CD1c-positive myeloid dendritic cell (primary cell): ENCODE measurements at regions not wholly inside any gene's neighbourhood (a gene's known extent, or its start where the extent isn't known, plus 50 kb on each side); places are given as distances from the start of the nearest gene placed in this dataset.

Source experiments
- DNase-seq: peaks from one replicate; pipeline ENCODE4 v3.0.0-alpha.2; 2016; ENCODE audit errors: extremely low spot score

DNA sequence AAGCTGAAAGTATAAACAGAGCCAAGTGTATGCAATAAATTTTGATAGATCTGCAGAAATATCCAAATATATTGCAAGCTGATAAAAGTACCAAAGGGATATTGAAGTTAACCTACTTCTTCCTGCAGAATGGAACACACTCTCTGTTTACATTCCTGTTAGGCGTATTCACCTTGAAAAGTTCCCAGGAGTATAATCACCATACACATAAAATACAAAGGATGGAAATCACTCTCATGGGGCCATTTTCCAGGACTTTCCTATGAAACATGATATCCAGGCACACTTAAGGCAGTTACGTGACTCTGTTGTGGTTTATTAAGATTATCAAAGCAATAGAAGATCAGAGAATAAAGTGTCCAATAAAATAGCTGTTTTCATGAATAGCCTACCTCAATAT lies 1142.3 kb downstream of the NLGN4X start:
- DNase-seq = no peak

- no peak for DNase-seq
Observed at GRCh38 chrX:5084279-5084678, 1144.4 kb downstream of the NLGN4X start.

GRCh38 chrX:5082705-5083104 lies 1146.0 kb downstream of the NLGN4X start:
- no peak for DNase-seq

GRCh38 chrX:5080791-5081190 lies 1147.9 kb downstream of the NLGN4X start:
- DNase-seq = peak; percentile 1

DNA sequence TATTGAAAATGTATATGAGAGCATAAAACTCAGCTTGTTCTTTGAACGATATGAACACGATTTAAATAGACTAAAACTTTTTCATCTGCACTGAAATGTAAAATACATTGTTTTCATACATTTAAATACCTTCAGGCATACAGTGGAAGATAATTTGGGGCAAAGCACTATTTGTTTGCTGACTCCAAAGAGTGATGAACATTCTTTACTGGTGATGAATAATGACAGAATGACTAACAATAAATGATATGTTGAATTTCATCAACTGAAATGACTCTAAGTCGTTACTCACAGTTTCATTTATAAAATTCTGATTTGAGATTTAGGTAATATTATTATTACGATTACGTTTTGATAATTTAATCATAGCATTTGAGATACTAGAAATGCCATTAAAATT lies 1160.1 kb downstream of the NLGN4X start:
- no peak for DNase-seq

DNA sequence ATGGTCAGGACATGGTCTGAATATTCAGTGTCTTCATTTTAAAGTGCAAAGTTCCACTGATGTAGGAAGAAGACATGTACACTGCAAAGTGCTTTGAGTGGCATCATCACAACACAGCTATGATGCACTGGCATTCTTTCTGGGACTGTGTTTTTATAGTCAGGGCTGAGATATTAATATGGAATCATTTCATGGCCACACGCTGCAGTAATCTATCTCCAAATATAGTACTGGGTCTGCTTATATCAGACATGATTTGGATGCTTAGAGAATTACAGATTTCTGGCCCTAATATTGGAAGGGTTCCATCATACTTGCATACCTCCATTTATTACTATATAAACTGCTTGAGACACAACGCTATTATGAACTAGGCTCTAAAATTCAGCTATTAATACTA lies 1170.9 kb downstream of the NLGN4X start:
- DNase-seq = no peak

- DNase-seq = no peak
Observed at GRCh38 chrX:5054852-5055251, 1173.8 kb downstream of the NLGN4X start.

- DNase-seq = peak; percentile 61
Observed at GRCh38 chrX:5051831-5052491, 1176.7 kb downstream of the NLGN4X start.

DNA sequence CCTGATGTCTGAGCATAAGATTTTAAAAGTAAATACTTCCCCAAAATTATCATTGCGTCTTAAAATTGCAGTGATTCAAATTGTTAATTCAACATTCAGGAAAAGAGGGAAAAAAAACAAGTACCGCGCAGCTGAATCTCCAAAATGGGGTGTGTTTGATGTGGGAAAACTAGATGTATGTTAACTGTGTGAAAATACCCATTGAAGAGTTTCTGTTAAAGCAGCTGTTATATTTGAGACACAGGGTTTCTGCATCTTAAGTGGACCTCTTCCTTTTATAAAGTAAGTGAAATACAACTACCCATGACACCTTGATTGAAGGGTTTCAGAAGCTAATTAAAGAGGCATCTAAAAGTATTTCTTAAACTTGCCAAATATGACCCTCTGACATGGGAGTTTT lies 1186.1 kb downstream of the NLGN4X start:
- no peak for DNase-seq

DNA sequence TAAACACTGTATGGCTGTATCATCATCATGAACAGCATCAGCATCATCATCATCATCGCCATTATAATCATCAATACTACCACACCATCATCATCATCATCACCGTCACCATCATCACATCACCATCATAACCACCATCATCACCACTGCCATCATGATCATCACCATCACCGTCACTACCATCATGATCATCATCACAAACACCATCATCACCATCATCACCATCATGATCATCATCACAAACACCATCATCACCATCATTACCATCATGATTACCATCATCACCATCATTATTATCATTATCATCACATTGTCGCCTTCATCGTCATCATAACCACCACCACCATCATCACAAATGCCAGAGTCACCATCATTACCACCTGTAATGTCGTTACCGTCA lies 1196.9 kb downstream of the NLGN4X start:
- no peak for DNase-seq

GRCh38 chrX:5015451-5015850 lies 1213.2 kb downstream of the NLGN4X start:
- no peak for DNase-seq

GRCh38 chrX:4994855-4995254 lies 1233.8 kb downstream of the NLGN4X start:
- DNase-seq = no peak

- no peak for DNase-seq
Observed at GRCh38 chrX:4978613-4979012, 1250.1 kb downstream of the NLGN4X start.

- no peak for DNase-seq
Observed at GRCh38 chrX:4971646-4972045, 1257.0 kb downstream of the NLGN4X start.

- no peak for DNase-seq
Observed at GRCh38 chrX:4964112-4964511, 1250.7 kb upstream of the PRKX start.

- no peak for DNase-seq
Observed at GRCh38 chrX:4963432-4963831, 1250.0 kb upstream of the PRKX start.

DNA sequence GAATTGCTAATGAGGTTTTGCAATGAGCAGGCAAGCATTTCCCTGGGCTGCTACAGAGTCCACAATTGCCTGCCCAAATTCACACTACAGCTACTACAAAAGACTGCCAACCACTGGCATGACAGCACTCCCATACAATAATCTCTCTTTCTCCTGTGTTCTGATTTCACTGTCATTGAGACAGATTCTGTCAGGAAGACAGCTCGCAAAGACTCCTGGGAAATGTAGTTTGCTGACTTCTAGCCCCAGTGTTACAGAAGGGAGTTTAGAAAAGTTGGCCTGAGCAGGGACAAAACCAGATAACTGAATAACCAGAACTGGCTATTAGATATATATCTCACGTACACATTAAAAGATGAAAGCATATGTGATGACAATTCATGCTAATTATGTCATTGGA lies 1231.3 kb upstream of the PRKX start:
- DNase-seq = no peak

DNA sequence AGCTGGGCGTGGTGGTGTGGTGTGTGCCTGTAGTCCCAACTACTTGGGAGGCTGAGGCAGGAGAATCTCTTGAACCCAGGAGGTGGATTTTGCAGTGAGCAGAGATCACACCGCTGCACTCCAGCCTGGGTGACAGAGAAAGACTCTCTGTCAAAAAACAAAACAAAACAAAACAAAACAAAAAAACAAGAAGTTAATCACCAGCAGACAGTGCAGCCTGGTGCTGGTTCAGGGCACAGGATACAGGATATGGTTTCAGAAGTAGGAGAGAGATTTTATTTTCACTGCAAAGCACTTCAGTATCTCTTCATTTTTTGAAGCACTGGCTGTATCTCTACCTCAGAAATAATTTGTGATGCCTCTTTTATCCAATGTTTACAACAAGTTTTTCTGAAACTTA lies 1222.9 kb upstream of the PRKX start:
- peak; percentile 2 for DNase-seq

- peak; percentile 77 for DNase-seq
Observed at GRCh38 chrX:4935846-4936245, 1222.4 kb upstream of the PRKX start.

DNA sequence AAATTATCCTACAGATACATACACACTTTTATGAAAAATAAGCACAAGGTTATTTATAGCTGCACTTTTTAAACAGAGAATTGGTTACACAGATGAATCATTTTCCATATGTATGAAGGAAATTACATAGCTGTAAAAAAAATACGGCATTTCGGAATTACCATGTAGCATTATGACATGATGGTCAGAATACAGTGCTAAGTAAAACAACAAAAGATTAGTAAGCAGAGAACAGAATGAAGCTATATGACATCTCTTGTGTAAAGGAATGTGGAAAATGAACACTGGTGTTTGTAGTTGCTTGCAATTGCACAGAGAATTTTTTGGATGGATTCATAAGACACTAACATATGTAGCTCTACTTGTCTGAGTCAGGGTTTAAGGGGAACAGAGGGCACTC lies 1222.0 kb upstream of the PRKX start:
- peak; percentile 20 for DNase-seq

- no peak for DNase-seq
Observed at GRCh38 chrX:4932790-4933189, 1219.3 kb upstream of the PRKX start.

GRCh38 chrX:4930426-4930825 lies 1217.0 kb upstream of the PRKX start:
- no peak for DNase-seq

GRCh38 chrX:4925911-4926310 lies 1212.5 kb upstream of the PRKX start:
- peak; percentile 5 for DNase-seq

GRCh38 chrX:4909348-4909747 lies 1195.9 kb upstream of the PRKX start:
- DNase-seq = peak; percentile 38
